IMR-90 (cell line): ENCODE measurements at regions not wholly inside any gene's neighbourhood (a gene's known extent, or its start where the extent isn't known, plus 50 kb on each side); places are given as distances from the start of the nearest gene placed in this dataset.

ENCODE experiments used
- ATAC-seq: fragments of 200-7000 bp; cut with Tn5 transposase; 2 replicates; pipeline ENCODE4 v1.9.1; 2020; ENCODE audit warnings: low read depth, mild to moderate bottlenecking, moderate library complexity
- BruUV-seq: library from RNA; stranded (reverse); fragments of 400-500 nt; replicated peaks from 2 replicates; lab custom pipeline; 2021; lab: Mats Ljungman, UMichigan
- CTCF ChIA-PET: fragments of 300-600 bp; formaldehyde crosslinking; extraction: SDS; loops from one replicate; lab custom pipeline; 2021; ENCODE audit warnings: antibody characterized with exemption; lab: Yijun Ruan, JAX
- POLR2A ChIA-PET: fragments of 300-600 bp; sonication (Branson Sonifier 250); formaldehyde crosslinking; loops from one replicate; lab custom pipeline; 2022; ENCODE audit warnings: antibody characterized with exemption; ENCODE audit not compliant: unreplicated experiment; lab: Charles Lee
- DNase-seq: peaks from one replicate; pipeline ENCODE4 v3.0.0; 2013
- H2AFZ ChIP-seq: replicated peaks from 2 replicates; pipeline ENCODE3; 2013; ENCODE audit warnings: low read length, mild to moderate bottlenecking; ENCODE audit not compliant: poor library complexity
- H2AK5ac ChIP-seq: 2 replicates; pipeline ENCODE4 v1.6.1; 2013; ENCODE audit warnings: low read depth, low read length, inconsistent platforms
- H2AK9ac ChIP-seq: replicated peaks from 2 replicates; pipeline ENCODE3; 2013; ENCODE audit warnings: mild to moderate bottlenecking, low read depth, low read length, moderate library complexity; ENCODE audit not compliant: poor library complexity
- H2BK120ac ChIP-seq: 2 replicates; pipeline ENCODE4 v1.6.1; 2013; ENCODE audit warnings: low read depth, low read length, inconsistent platforms
- H2BK15ac ChIP-seq: 3 replicates; pipeline ENCODE4 v1.6.1; 2013; ENCODE audit warnings: low read depth, low read length, inconsistent platforms
- H2BK20ac ChIP-seq: 2 replicates; pipeline ENCODE4 v1.6.1; 2013; ENCODE audit warnings: low read depth, mild to moderate bottlenecking, inconsistent platforms, low read length, moderate library complexity
- H2BK5ac ChIP-seq: 2 replicates; pipeline ENCODE4 v1.6.1; 2013; ENCODE audit warnings: mild to moderate bottlenecking, low read depth, low read length, inconsistent platforms; ENCODE audit not compliant: poor library complexity, severe bottlenecking
- H3K14ac ChIP-seq: replicated peaks from 2 replicates; pipeline ENCODE4 v1.6.1; 2013; ENCODE audit warnings: low read depth, low read length, inconsistent platforms
- H3K18ac ChIP-seq: 2 replicates; pipeline ENCODE4 v1.6.1; 2013; ENCODE audit warnings: low read depth, low read length, control low read depth
- H3K23ac ChIP-seq: 2 replicates; pipeline ENCODE4 v1.6.1; 2013; ENCODE audit warnings: low read depth, low read length, inconsistent platforms
- H3K27ac ChIP-seq: 2 replicates; pipeline ENCODE4 v1.5.1; 2013; ENCODE audit warnings: mild to moderate bottlenecking, control low read depth, low read length; ENCODE audit not compliant: insufficient read depth
- H3K27me3 ChIP-seq: 2 replicates; pipeline ENCODE4 v1.6.1; 2013; ENCODE audit warnings: low read length; ENCODE audit not compliant: control insufficient read depth, insufficient read depth
- H3K36me3 ChIP-seq: 2 replicates; pipeline ENCODE4 v1.6.1; 2013; ENCODE audit warnings: low read length, mixed read lengths; ENCODE audit not compliant: control insufficient read depth, insufficient read depth
- H3K4ac ChIP-seq: 2 replicates; pipeline ENCODE4 v1.6.1; 2013; ENCODE audit warnings: low read depth, low read length, inconsistent platforms
- H3K4me1 ChIP-seq: 2 replicates; pipeline ENCODE4 v1.6.1; 2013; ENCODE audit warnings: low read length, mixed read lengths; ENCODE audit not compliant: control insufficient read depth, insufficient read depth
- H3K4me2 ChIP-seq: 2 replicates; pipeline ENCODE4 v1.6.1; 2013; ENCODE audit warnings: low read depth, mild to moderate bottlenecking, control low read depth, low read length, moderate library complexity
- H3K4me3 ChIP-seq: 2 replicates; pipeline ENCODE4 v1.5.1; 2013; ENCODE audit warnings: low read depth, mild to moderate bottlenecking, control low read depth, low read length, moderate library complexity; ENCODE audit not compliant: insufficient read depth
- H3K56ac ChIP-seq: 2 replicates; pipeline ENCODE4 v1.6.1; 2013; ENCODE audit warnings: low read length, inconsistent platforms; ENCODE audit not compliant: insufficient read depth; ENCODE audit errors: extremely low read depth
- H3K79me1 ChIP-seq, 2 experiments: 2 replicates each; pipeline ENCODE4 v1.6.1; 2013; ENCODE audit warnings: low read length in 2 of 2, inconsistent platforms in 1 of 2, low read depth in 1 of 2
- H3K9ac ChIP-seq: 2 replicates; pipeline ENCODE4 v1.6.1; 2013; ENCODE audit warnings: low read depth, low read length, control low read depth
- H3K9me1 ChIP-seq: 2 replicates; pipeline ENCODE4 v1.6.1; 2013; ENCODE audit warnings: low read length, inconsistent platforms; ENCODE audit not compliant: insufficient read depth
- H3K9me3 ChIP-seq: 2 replicates; pipeline ENCODE4 v1.6.1; 2013; ENCODE audit warnings: low read length; ENCODE audit not compliant: control insufficient read depth, insufficient read depth
- H4K20me1 ChIP-seq: 2 replicates; pipeline ENCODE4 v1.6.1; 2013; ENCODE audit warnings: low read length, inconsistent platforms; ENCODE audit not compliant: insufficient read depth
- H4K5ac ChIP-seq: 2 replicates; pipeline ENCODE4 v1.6.1; 2013; ENCODE audit warnings: mild to moderate bottlenecking, low read depth, low read length, control low read depth
- H4K8ac ChIP-seq, 2 experiments: 2 replicates each; pipeline ENCODE4 v1.6.1; 2013; ENCODE audit warnings: low read depth in 2 of 2, low read length in 2 of 2, control low read depth in 1 of 2, inconsistent platforms in 1 of 2
- H4K91ac ChIP-seq: 2 replicates; pipeline ENCODE4 v1.6.1; 2013; ENCODE audit warnings: low read depth, low read length, inconsistent platforms; ENCODE audit not compliant: insufficient read depth
- BHLHE40 ChIP-seq: fragments of 150-350 bp; IDR thresholded peaks from 2 replicates; pipeline ENCODE4 v1.6.1; 2016; ENCODE audit warnings: mild to moderate bottlenecking, low read depth, low read length
- CHD1 ChIP-seq: IDR thresholded peaks from 2 replicates; pipeline ENCODE4 v1.6.1; 2012; ENCODE audit warnings: low read depth, low read length, improper control_type of control experiment
- CTCF ChIP-seq: conservative IDR thresholded peaks from 2 replicates; pipeline ENCODE4 v1.5.1; 2012; ENCODE audit warnings: mild to moderate bottlenecking, low read depth, low read length, improper control_type of control experiment
- ELK1 ChIP-seq: fragments of 150-350 bp; IDR thresholded peaks from 2 replicates; pipeline ENCODE4 v1.6.1; 2016; ENCODE audit warnings: low read depth, mild to moderate bottlenecking, low read length, moderate library complexity, borderline replicate concordance
- FOS ChIP-seq: fragments of 150-350 bp; IDR thresholded peaks from 2 replicates; pipeline ENCODE4 v1.6.1; 2016; ENCODE audit warnings: low read depth, low read length
- MAZ ChIP-seq: IDR thresholded peaks from 2 replicates; pipeline ENCODE4 v1.6.1; 2012; ENCODE audit warnings: low read depth, mild to moderate bottlenecking, low read length, improper control_type of control experiment, moderate library complexity, borderline replicate concordance
- NFE2L2 ChIP-seq: fragments of 150-350 bp; IDR thresholded peaks from 2 replicates; pipeline ENCODE4 v1.6.1; 2016; ENCODE audit warnings: low read depth, mild to moderate bottlenecking, low read length
- POLR2A ChIP-seq: IDR thresholded peaks from 2 replicates; pipeline ENCODE4 v1.6.1; 2012; ENCODE audit warnings: mild to moderate bottlenecking, low read depth, low read length
- RCOR1 ChIP-seq: IDR thresholded peaks from 2 replicates; pipeline ENCODE4 v1.6.1; 2012; ENCODE audit warnings: mild to moderate bottlenecking, low read length, improper control_type of control experiment; ENCODE audit not compliant: insufficient replicate concordance
- RFX5 ChIP-seq: IDR thresholded peaks from 2 replicates; pipeline ENCODE4 v1.8.0; 2012; ENCODE audit warnings: low read depth, mild to moderate bottlenecking, low read length, moderate library complexity
- SMC3 ChIP-seq: fragments of 150-350 bp; IDR thresholded peaks from 2 replicates; pipeline ENCODE4 v1.6.1; 2016; ENCODE audit warnings: low read depth, mild to moderate bottlenecking, antibody characterized with exemption, low read length, moderate library complexity
- USF2 ChIP-seq: fragments of 150-350 bp; IDR thresholded peaks from 2 replicates; pipeline ENCODE4 v1.6.1; 2017; ENCODE audit warnings: mild to moderate bottlenecking, antibody characterized with exemption, low read length, low read depth
- WGBS, 2 experiments: methylation state at CpG; one replicate each; pipeline versions ENCODE4 v1.1.5 to v1.1.7; 2013; ENCODE audit warnings: missing lambda C conversion rate in 2 of 2; ENCODE audit not compliant: insufficient read length in 1 of 2; ENCODE audit errors: extremely low coverage in 2 of 2; 5-methylcytosine and 5-hydroxymethylcytosine counted together
- dilution Hi-C: fragments of 300-500 bp; cut with HindIII; formaldehyde crosslinking; loops from one replicate; pipeline ENCODE4 v1.14.3; 2018; ENCODE audit warnings: low sequenced_read_pairs; ENCODE audit not compliant: unreplicated experiment
- in situ Hi-C: fragments of 300-500 bp; cut with MboI; formaldehyde crosslinking; loops from 3 replicates; pipeline ENCODE4 v1.14.3; 2019; ENCODE audit warnings: low sequenced_read_pairs, inconsistent platforms, mixed read lengths
- intact Hi-C: fragments of 100-400 bp; cut with micrococcal nuclease; formaldehyde crosslinking; loops from 2 replicates; pipeline ENCODE4 v1.10.0; 2022

- H3K9me1 ChIP-seq: no peaks in the 10 kb centered on the region
- POLR2A ChIA-PET: no interaction called here
- intact Hi-C loops (no loop called here), dilution Hi-C loops (no loop called here), in situ Hi-C loops (no loop called here)
- no peak overlapping the region for H4K8ac ChIP-seq
- no peaks in the 10 kb centered on the region for H3K79me1 ChIP-seq
- no peak overlapping the region for H2BK20ac ChIP-seq
- 10% methylated on average over 1 of the region's 1 CpG; no CpG with 5 or more reads in 1 of the 2 experiments for WGBS, 2 experiments
- H3K9me3 ChIP-seq: peaks cover 12% of the 10 kb centered on the region; the same call in 1 of the 2 replicates
- DNase-seq (no peak), ATAC-seq (no peak)
- H3K4me3 ChIP-seq: no peak overlapping the region
- H2AK9ac ChIP-seq: no peak overlapping the region
- no peak overlapping the region for H3K23ac ChIP-seq
- H2AFZ ChIP-seq: no peak overlapping the region
- no peak overlapping the region for H2BK5ac ChIP-seq
- H3K36me3 ChIP-seq: no peaks in the 10 kb centered on the region
- H3K27ac ChIP-seq: no peak overlapping the region
- no peak overlapping the region for H3K9ac ChIP-seq
- H3K56ac ChIP-seq: no peak overlapping the region
- CTCF ChIA-PET: no interaction called here
- no peak overlapping the region for H3K4ac ChIP-seq
- no peak overlapping the region for H2BK120ac ChIP-seq
- H4K5ac ChIP-seq: no peak overlapping the region
- no peaks in the 10 kb centered on the region for H3K27me3 ChIP-seq
- H3K18ac ChIP-seq: no peak overlapping the region
- no peak overlapping the region for H2BK15ac ChIP-seq
- no peak for TF ChIP-seq RCOR1
- TF ChIP-seq USF2: no peak
- TF ChIP-seq FOS: no peak
- no peak for TF ChIP-seq NFE2L2
- no peak for TF ChIP-seq MAZ
- TF ChIP-seq BHLHE40: no peak
- TF ChIP-seq CTCF: no peak
- no peak for TF ChIP-seq POLR2A
- TF ChIP-seq SMC3: no peak
- no peak for TF ChIP-seq RFX5
- TF ChIP-seq CHD1: no peak
- no peak for TF ChIP-seq ELK1
- no peaks in the 10 kb centered on the region for H3K4me1 ChIP-seq
- no peak overlapping the region for H3K4me2 ChIP-seq
- H3K14ac ChIP-seq: no peak overlapping the region
- H4K91ac ChIP-seq: no peak overlapping the region
- no TSS peak for BruUV-seq
- no peak overlapping the region for H2AK5ac ChIP-seq
- H4K20me1 ChIP-seq: no peaks in the 10 kb centered on the region
Observed at GRCh38 chr2:34980689-34981088, 1374.9 kb upstream of the CRIM1 start.
